ENCODE measurements at regions not wholly inside any gene's neighbourhood (a gene's known extent, or its start where the extent isn't known, plus 50 kb on each side); places are given as distances from the start of the nearest gene placed in this dataset.
"Not testable (repeated sequence)": the region's sequence is repeated elsewhere in the genome, so short reads cannot be mapped to it uniquely, and the experiment has no call there.

DNA sequence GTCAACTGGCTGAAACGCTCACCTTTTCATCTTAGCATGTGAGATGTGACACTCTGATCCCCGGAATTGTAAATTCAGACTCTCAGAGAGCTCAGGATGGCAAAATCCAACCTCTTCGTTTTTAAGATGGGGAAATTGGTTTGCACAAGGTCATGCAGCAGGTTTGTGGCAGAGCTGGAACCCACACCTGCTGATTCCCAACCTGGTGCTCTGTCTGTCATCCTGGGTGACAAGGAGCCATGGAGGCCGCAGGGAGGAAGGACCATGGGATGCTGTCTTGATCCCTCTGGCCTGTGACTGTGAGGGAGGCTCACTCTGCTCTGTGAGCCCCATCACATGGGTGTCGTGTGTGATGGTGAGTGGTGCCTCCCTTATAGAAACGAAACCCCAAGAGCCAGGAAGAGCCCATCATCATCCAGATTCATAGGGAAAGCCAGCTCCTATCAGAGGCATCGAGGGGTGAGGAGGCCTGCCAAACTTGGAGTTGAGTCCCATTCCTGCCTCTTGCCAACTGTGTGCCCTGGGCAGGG is 87.4 kb upstream of the SYT13 start:
- H3K4me3 ChIP-seq (ENCODE audit: control insufficient read depth, low read depth, low read length), result no peak overlapping the region
- TF ChIP-seq, protein P1, sequence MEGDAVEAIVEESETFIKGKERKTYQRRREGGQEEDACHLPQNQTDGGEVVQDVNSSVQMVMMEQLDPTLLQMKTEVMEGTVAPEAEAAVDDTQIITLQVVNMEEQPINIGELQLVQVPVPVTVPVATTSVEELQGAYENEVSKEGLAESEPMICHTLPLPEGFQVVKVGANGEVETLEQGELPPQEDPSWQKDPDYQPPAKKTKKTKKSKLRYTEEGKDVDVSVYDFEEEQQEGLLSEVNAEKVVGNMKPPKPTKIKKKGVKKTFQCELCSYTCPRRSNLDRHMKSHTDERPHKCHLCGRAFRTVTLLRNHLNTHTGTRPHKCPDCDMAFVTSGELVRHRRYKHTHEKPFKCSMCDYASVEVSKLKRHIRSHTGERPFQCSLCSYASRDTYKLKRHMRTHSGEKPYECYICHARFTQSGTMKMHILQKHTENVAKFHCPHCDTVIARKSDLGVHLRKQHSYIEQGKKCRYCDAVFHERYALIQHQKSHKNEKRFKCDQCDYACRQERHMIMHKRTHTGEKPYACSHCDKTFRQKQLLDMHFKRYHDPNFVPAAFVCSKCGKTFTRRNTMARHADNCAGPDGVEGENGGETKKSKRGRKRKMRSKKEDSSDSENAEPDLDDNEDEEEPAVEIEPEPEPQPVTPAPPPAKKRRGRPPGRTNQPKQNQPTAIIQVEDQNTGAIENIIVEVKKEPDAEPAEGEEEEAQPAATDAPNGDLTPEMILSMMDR (IDR thresholded peaks at IDR 0.05; ENCODE audit: control insufficient read depth, insufficient read depth, low read depth, low read length, missing control alignments), result no peak
- DNase-seq (ENCODE audit: low read depth), result no peak

DNA sequence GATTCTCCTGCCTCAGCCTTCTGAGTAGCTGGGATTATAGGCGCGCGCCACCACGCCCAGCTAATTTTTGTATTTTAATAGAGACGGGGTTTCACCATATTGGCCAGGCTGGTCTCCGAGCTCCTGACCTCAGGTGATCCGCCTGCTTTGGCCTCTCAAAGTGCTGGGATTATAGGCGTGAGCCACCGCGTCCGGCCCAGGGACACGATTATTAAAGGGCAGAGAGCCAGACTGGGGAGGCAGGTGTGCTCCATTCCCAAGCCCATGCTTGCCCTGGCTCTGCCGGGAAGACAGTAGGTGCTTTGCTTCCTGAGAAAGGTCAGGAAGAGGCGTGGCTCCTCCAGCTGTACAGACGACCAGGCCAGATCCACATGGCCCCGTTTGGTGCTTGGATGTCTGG is 86.3 kb upstream of the SYT13 start:
- not testable (repeated sequence) for H3K4me3 ChIP-seq (ENCODE audit: control insufficient read depth, low read depth, low read length); DNase-seq (ENCODE audit: low read depth)

- peak; percentile 18 for DNase-seq (ENCODE audit: low read depth)
- H3K4me3 ChIP-seq (ENCODE audit: control insufficient read depth, low read depth, low read length), result no peak overlapping the region
- TF ChIP-seq, protein P1 (IDR thresholded peaks at IDR 0.05; ENCODE audit: control insufficient read depth, insufficient read depth, low read depth, low read length, missing control alignments), result peak; percentile 98
These were observed 85.3 kb upstream of the SYT13 start for GRCh38 chr11:45371251-45372115.

DNA sequence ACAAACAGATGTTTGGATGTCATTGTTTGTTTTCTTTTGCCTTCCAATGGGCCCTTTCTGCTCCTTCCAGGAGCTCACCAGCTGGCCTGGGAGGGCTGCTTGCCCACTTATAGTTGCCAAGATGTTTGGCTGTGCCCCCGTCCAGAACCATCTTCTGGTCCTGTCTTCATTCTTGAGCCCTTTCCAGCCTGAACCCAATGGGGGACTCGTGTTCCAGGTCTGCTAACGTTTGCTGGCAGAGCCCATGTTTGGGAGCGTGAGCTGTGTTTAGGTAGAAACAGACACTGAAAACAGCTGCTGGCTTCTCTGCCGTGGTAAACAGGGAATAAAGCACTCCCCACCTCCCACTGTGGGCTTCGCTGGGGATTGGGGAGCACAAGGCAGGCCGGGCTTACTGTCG is 83.2 kb upstream of the SYT13 start:
- TF ChIP-seq, protein P1 (IDR thresholded peaks at IDR 0.05; ENCODE audit: control insufficient read depth, insufficient read depth, low read depth, low read length, missing control alignments), result no peak
- H3K4me3 ChIP-seq (ENCODE audit: control insufficient read depth, low read depth, low read length), result no peak overlapping the region
- no peak for DNase-seq (ENCODE audit: low read depth)

- H3K4me3 ChIP-seq (ENCODE audit: control insufficient read depth, low read depth, low read length), result no peak overlapping the region
- DNase-seq (ENCODE audit: low read depth), result no peak
- TF ChIP-seq, protein P1 (IDR thresholded peaks at IDR 0.05; ENCODE audit: control insufficient read depth, insufficient read depth, low read depth, low read length, missing control alignments), result no peak
These were observed 82.6 kb upstream of the SYT13 start for GRCh38 chr11:45368697-45369096.

DNA sequence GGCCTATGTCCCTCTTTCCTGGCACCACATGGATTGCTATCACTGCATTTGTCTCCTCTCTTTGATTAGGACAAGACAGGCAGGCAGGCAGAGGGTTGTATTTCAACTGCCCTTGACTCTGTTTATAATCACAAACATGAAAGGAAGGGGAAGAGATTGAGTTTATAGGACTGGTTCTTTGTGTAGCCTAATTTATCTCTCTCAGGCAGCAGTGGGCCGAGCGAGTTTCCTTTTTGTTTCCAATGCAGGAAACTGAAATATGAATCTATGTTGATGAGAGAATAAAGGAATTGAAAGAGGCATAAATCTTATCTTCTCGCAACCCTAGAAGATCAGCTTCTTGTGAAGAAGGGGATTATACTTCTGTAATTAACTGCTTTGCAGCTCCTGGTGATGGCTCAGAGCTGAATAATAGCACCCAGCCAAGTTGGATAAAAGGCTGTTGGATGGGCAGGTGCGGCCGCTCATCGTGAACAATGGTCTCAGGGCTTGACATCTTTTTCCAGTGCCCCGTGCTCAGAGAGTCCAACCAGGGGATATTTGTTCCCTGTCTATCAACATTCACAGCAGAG is 80.6 kb upstream of the SYT13 start:
- H3K4me3 ChIP-seq (ENCODE audit: control insufficient read depth, low read depth, low read length), result no peak overlapping the region
- no peak for DNase-seq (ENCODE audit: low read depth)
- TF ChIP-seq, protein P1 (IDR thresholded peaks at IDR 0.05; ENCODE audit: control insufficient read depth, insufficient read depth, low read depth, low read length, missing control alignments), result no peak

GRCh38 chr11:45365961-45366618 is 79.9 kb upstream of the SYT13 start:
- DNase-seq (ENCODE audit: low read depth), result no peak
- TF ChIP-seq, protein P1 (IDR thresholded peaks at IDR 0.05; ENCODE audit: control insufficient read depth, insufficient read depth, low read depth, low read length, missing control alignments), result no peak
- H3K4me3 ChIP-seq (ENCODE audit: control insufficient read depth, low read depth, low read length), result no peak overlapping the region

Measured in AG09309 (cell line).